GM18858 (cell line): ENCODE measurements at regions not wholly inside any gene's neighbourhood (a gene's known extent, or its start where the extent isn't known, plus 50 kb on each side); places are given as distances from the start of the nearest gene placed in this dataset.
"Not testable (repeated sequence)": the region's sequence is repeated elsewhere in the genome, so short reads cannot be mapped to it uniquely, and the experiment has no call there.

Source experiments
- ATAC-seq: cut with Tn5 transposase; IDR thresholded peaks from one replicate; pipeline ENCODE4 v1.9.1; 2021; ENCODE audit not compliant: unreplicated experiment

- ATAC-seq: no peak
These were observed 100.0 kb upstream of the TRIM24 start for GRCh38 chr7:138359870-138360559.

- ATAC-seq: no peak
These were observed 96.3 kb upstream of the TRIM24 start for GRCh38 chr7:138363721-138364120.

GRCh38 chr7:138366137-138366536 is 93.9 kb upstream of the TRIM24 start:
- ATAC-seq: not testable (repeated sequence)

GRCh38 chr7:138366676-138367075 is 93.4 kb upstream of the TRIM24 start:
- not testable (repeated sequence) for ATAC-seq

GRCh38 chr7:138369797-138370196 is 90.3 kb upstream of the TRIM24 start:
- no peak for ATAC-seq

GRCh38 chr7:138370956-138371355 is 89.1 kb upstream of the TRIM24 start:
- no peak for ATAC-seq

- ATAC-seq: no peak
These were observed 85.9 kb upstream of the TRIM24 start for GRCh38 chr7:138374119-138374693.

- no peak for ATAC-seq
These were observed 82.8 kb upstream of the TRIM24 start for GRCh38 chr7:138377306-138377705.

- ATAC-seq: no peak
These were observed 81.1 kb upstream of the TRIM24 start for GRCh38 chr7:138378741-138379559.

GRCh38 chr7:138382862-138383565 is 77.0 kb upstream of the TRIM24 start:
- no peak for ATAC-seq

GRCh38 chr7:138386821-138387220 is 73.2 kb upstream of the TRIM24 start:
- ATAC-seq: no peak

GRCh38 chr7:138387755-138388475 is 72.1 kb upstream of the TRIM24 start:
- ATAC-seq: no peak

GRCh38 chr7:138388673-138389491 is 71.2 kb upstream of the TRIM24 start:
- no peak for ATAC-seq

- ATAC-seq: no peak
These were observed 64.3 kb upstream of the TRIM24 start for GRCh38 chr7:138395763-138396162.

- ATAC-seq: peak; percentile 83
These were observed 63.6 kb upstream of the TRIM24 start for GRCh38 chr7:138396251-138397070.

- not testable (repeated sequence) for ATAC-seq
These were observed 63.0 kb upstream of the TRIM24 start for GRCh38 chr7:138397071-138397433.

- no peak for ATAC-seq
These were observed 61.2 kb upstream of the TRIM24 start for GRCh38 chr7:138398857-138399256.

GRCh38 chr7:138400400-138400886 is 59.6 kb upstream of the TRIM24 start:
- no peak for ATAC-seq

GRCh38 chr7:138402749-138403148 is 57.3 kb upstream of the TRIM24 start:
- no peak for ATAC-seq
